Kasumi-1 (cell line): ENCODE measurements at regions not wholly inside any gene's neighbourhood (a gene's known extent, or its start where the extent isn't known, plus 50 kb on each side); places are given as distances from the start of the nearest gene placed in this dataset.

Experiments used
- DNase-seq, 2 experiments: peaks; one replicate each; lab custom pipeline; 2025; lab: John Stamatoyannopoulos, UW

DNA sequence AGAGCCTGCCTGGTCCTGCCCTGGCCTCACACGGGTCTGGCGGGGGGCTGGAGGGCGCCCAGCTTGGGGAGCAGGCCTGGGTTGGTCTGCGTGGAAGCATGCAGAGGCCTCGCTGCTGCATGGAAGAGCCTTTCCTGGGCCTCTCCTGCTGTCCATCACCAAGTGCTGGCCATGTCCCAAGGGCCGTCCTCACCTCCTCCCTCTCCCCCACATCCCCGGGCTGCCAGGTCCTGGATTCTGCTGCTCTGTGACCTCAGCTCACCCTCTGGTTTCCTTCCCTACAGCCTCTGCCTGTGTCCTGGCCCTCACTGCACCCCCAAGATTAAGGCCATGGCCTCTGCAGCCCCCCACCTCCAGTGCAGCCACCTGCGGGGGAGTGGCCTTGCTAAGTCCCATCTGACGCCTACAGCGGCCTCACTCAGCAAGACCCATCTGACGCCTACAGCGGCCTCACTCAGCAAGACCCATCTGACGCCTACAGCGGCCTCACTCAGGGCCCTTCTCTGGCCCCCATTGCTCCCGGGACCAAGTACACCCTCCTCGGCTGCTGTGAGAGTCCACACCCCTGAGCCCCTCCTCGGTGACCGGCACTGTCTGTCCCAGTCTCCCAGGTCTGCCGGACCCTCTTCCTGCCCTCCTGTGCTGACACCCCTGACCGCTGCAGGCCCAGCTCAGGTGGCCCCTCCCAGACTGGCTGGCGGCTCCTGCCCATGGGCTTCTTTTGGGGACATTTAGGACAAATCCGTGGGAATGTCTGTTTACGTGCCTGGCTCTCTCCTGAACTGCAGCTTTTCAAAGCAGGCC lies 119.5 kb upstream of the B3GAT1 start:
- DNase-seq = no peak

- no peak for DNase-seq
These were observed 118.7 kb upstream of the B3GAT1 start for GRCh38 chr11:134530636-134531326.

DNA sequence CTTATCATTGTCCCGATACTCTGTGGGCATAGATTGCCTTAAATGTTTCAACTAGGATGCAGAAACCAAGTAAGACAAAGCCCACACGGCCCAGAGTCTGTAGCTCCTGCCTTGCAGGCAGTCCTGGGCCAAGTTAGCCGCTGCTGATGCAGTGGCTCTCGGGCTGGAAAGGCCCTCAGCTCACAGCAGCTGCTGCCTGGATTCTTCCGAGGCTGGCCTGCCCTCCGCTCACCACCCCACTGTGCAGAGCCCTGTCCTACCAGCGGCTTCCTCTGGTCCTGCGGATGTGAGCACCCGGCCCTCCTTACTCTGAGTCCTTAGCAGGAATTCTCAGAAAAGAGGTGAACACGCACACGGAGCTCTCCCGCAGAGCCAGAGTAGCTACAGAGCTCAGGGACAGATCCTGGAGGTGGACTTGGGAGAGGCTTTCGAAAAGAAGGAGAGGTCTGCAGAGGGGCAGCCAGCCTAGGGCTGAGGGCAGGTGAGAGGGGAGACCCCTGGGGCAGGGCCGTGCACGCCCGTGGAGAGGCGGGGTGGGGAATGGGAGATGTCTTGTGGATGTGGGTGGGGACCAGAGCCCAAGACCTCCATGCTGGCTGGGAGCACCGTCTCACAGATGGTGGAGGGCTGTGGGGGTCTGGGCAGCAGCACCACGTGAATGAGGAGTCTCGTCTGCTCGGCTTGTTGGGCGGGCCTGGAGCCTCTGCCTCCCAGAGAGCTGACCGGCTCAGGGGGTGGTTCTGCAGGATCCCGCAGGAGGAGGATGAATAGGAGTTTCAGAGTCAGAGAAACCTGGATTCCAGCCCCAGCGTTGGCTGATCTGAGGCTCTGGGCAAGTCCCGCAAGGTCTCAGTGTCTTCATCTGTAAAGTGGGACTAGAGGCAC lies 117.4 kb upstream of the B3GAT1 start:
- no peak for DNase-seq

- no peak for DNase-seq
These were observed 116.4 kb upstream of the B3GAT1 start for GRCh38 chr11:134528453-134528852.

- DNase-seq = no peak
These were observed 115.6 kb upstream of the B3GAT1 start for GRCh38 chr11:134527382-134528243.

- no peak for DNase-seq
These were observed 113.1 kb upstream of the B3GAT1 start for GRCh38 chr11:134524896-134525845.

- no peak for DNase-seq
These were observed 112.2 kb upstream of the B3GAT1 start for GRCh38 chr11:134524201-134524600.

DNA sequence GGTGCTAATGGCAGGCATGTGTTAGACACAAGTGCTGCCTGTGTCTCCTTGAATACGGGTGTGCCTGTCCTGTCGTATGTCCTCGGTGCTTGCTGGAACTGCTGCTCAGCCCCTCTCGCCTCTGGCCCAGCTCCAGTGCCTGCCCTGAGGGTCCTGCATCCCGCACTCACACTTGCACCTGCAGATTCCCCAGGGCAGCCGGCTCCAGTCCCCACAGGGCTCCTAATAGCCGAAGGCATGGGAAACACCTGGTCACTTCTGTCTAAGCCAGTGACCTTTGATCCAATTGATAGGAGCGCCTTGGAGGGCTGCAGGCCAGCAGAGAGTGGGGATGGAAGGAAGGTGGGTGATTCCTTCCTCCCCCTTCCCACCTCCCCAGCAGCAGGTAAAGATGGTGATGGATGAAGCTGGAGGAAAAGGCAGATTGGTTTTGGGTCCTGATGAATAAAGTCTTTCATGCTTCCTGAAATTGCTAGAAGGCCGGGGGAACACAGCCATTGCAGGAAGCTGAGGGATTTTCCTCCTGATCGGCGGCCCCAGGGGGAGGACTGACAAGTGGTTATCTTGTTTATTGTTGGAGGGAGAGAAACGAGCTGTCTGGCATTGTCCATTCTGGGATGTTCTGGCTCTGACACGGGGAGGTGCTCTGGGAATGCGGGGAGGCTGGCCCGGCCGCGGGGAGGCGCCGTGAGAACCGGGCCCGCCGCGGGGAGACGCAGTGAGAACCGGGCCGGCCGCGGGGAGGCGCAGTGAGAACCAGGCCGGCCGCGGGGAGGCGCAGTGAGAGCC lies 110.9 kb upstream of the B3GAT1 start:
- DNase-seq = no peak

GRCh38 chr11:134521452-134522289 lies 109.6 kb upstream of the B3GAT1 start:
- no peak for DNase-seq

- no peak for DNase-seq
These were observed 109.0 kb upstream of the B3GAT1 start for GRCh38 chr11:134521001-134521400.

DNA sequence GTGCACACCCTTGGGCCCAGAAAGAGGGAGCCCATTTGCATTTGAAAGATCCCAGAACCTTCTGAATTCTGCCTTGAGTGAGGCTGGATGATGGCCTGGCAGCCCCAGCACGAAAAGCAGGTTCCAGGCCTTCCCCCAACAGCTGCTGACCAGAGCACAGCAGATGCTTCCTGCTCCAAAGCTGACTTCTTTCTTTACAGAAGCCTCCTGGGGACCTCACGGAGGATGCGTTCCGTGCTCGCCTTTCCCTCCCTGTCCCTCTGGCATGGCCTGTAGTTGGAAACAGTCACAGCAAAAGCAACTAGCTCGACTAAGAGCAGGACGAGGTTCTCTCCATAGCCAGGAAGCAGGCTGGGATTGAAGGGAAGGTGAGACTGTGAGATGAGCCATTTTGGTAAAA lies 107.7 kb upstream of the B3GAT1 start:
- no peak for DNase-seq

GRCh38 chr11:134519390-134519750 lies 107.3 kb upstream of the B3GAT1 start:
- DNase-seq = no peak

DNA sequence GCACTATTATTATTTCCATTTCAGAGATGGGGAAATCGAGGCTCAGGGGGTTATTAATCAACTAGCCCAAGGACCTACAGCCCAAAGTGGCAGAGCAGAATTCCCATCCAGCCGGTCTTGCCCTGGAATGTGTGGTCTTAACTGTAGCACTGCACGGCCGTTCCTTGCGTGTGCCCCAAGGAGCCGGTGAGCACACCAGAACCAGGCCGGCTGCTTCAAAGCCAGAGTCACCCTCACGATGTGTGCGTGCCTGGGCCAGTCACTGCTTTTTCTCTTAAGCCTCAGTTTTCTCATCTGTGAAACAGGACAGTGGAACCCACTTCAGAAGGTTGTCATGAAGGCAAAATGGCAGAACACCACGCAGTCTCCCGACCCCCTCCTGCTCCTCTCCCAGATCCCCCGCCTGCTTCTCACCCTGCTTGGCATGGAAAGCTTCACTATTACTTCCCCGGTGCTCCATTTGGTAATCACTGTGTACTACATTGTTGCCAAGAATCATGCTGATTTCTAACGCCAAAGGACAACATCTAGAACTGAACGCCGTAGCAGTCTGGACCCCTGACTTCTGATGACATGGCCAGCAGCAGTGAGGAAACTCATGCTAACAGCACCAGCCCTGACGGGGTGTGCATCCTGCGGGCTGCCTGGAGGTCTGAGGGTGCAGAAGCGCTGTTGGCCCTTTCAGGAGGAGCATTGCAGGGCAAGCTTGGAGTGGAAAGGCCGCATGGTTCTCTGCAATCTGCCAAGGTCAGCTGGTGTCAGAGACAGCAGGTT lies 106.8 kb upstream of the B3GAT1 start:
- DNase-seq = no peak

DNA sequence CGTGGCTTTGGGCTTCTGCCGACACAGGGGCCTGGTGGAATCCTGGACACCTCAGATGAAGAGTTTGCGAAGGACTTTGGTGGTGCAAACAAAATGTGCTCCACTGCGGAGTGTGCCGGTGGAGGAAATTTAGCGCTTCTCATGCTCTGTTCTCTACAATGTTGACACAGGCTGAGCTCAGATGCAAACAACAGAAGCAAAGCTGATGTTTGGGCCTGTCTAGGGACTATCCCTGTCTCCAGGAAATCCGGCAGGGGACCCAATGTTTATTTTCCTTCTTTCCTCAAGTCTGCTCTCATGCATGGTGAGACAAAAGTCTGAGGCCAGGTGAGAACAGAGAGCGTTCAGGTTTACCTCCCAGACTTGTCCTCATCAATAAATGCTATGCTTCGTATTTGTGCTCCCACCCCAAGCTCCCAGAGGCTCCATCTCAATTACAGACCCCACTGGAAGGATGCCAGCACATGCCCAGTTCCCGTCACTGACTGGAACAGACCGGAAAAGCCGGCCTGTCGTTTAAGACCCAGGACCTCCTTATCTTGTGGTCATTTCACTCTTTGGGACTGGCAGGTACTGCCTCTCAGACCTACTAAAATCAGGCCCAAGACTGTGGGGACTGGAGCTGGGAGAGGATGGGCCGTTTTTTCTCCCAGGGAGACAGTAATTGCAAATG lies 105.7 kb upstream of the B3GAT1 start:
- no peak for DNase-seq

DNA sequence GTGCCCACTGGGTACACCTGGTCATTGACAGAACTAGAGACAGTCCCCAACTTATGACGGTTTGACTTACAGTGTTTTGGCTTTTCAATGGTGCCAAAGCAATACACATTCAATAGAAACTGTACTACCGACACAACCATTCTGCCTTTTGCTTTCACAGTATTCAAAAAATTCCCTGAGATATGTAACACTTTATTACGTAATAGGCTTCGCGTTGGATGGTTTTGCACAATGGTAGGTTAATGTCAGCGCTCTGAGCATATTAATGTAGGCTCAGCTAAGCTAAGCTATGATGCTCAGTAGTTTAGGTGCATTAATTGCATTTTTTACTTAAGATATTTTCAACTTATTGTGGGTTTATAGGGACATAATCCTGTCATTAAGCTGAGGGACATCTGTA lies 105.1 kb upstream of the B3GAT1 start:
- DNase-seq = no peak

DNA sequence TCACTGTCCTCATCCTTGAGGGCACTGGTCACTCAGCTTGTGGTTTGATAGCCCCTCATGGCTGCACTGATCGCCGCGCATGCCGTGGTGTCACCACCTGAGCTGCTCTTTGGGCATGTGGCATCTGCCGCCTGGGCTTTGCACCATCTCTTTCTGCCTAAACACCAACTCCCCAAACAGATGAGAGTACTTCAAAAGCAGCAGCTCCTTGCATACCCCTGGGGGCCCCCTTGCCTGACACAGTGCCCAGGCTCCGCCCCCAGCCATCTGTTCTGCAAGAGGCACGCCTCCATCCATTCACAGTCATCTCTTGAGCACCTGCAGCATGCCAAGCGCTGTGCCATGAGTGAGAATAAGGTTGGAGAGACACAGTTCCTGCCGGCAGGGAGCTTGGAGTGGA lies 104.5 kb upstream of the B3GAT1 start:
- no peak for DNase-seq
